Endothelial cell of umbilical vein (primary cell): ENCODE measurements at regions not wholly inside any gene's neighbourhood (a gene's known extent, or its start where the extent isn't known, plus 50 kb on each side); places are given as distances from the start of the nearest gene placed in this dataset.

Experiments
- BruUV-seq: library from RNA; stranded (reverse); fragments of 400-500 nt; replicated peaks from 2 replicates; lab custom pipeline; 2021; lab: Mats Ljungman, UMichigan
- CTCF ChIA-PET: fragments of 300-600, 350-600 bp; sonication (Branson Sonifier 250); formaldehyde crosslinking; loops from one replicate; lab custom pipeline; 2021; ENCODE audit warnings: antibody characterized with exemption, inconsistent platforms; lab: Charles Lee
- POLR2A ChIA-PET: fragments of 300-600, 350-600 bp; sonication (Branson Sonifier 250); formaldehyde crosslinking; loops from one replicate; lab custom pipeline; 2021; ENCODE audit warnings: antibody characterized with exemption, inconsistent platforms; lab: Charles Lee
- DNase-seq: peaks from one replicate; pipeline ENCODE4 v3.0.0-alpha.2; 2011; ENCODE audit warnings: low read depth, low spot score
- FAIRE-seq: peaks from 2 replicates; lab custom pipeline; 2011; peaks lifted over from hg19 to GRCh38; lab: Jason Lieb, UNC
- H2AFZ ChIP-seq: 2 replicates; pipeline ENCODE4 v1.6.0; 2012; ENCODE audit warnings: low read depth, low read length, control low read depth, inconsistent platforms
- H3K27ac ChIP-seq: 2 replicates; pipeline ENCODE4 v1.5.1; 2011; ENCODE audit warnings: low read depth, mild to moderate bottlenecking, control low read depth, low read length, moderate library complexity; ENCODE audit not compliant: insufficient read depth
- H3K27me3 ChIP-seq, 2 experiments: 2 replicates each; pipeline versions ENCODE4 v1.6.0 to v1.6.1; 2011; ENCODE audit warnings: low read length in 2 of 2, mixed read lengths in 1 of 2; ENCODE audit not compliant: control insufficient read depth in 2 of 2, insufficient read depth in 2 of 2
- H3K36me3 ChIP-seq, 2 experiments: 2 replicates in 1 of 2; 3 replicates in 1 of 2; pipeline ENCODE4 v1.5.1; 2011; ENCODE audit warnings: low read length in 2 of 2, mild to moderate bottlenecking in 1 of 2, moderate library complexity in 1 of 2; ENCODE audit not compliant: control insufficient read depth in 2 of 2, insufficient read depth in 2 of 2; ENCODE audit errors: extremely low read depth in 1 of 2
- H3K4me1 ChIP-seq: 3 replicates; pipeline ENCODE4 v1.5.1; 2011; ENCODE audit warnings: mild to moderate bottlenecking, low read length; ENCODE audit not compliant: control insufficient read depth, insufficient read depth; ENCODE audit errors: extremely low read depth
- H3K4me2 ChIP-seq: 2 replicates; pipeline ENCODE4 v1.6.1; 2011; ENCODE audit warnings: low read length, control low read depth, mixed read lengths; ENCODE audit not compliant: insufficient read depth
- H3K4me3 ChIP-seq, 3 experiments: fragments of 200-600 bp in 1 of 3; sonication (generic), shearing (Covaris generic) in 1 of 3; replicated peaks in 1 of 3; 2 replicates each; pipeline ENCODE4 v1.5.1; 2011 to 2016; ENCODE audit warnings: control low read depth in 3 of 3, low read length in 3 of 3, mild to moderate bottlenecking in 2 of 3, inconsistent platforms in 1 of 3, low read depth in 1 of 3, moderate library complexity in 1 of 3; ENCODE audit not compliant: insufficient read depth in 1 of 3
- H3K79me2 ChIP-seq: 2 replicates; pipeline ENCODE4 v1.6.0; 2012; ENCODE audit warnings: low read length, inconsistent platforms; ENCODE audit not compliant: control insufficient read depth, insufficient read depth
- H3K9ac ChIP-seq: replicated peaks from 2 replicates; pipeline ENCODE3; 2011; ENCODE audit warnings: low read length, control low read depth; ENCODE audit not compliant: insufficient read depth; ENCODE audit errors: extremely low read depth
- H3K9me1 ChIP-seq: replicated peaks from 3 replicates; pipeline ENCODE4 v1.6.0; 2011; ENCODE audit warnings: mild to moderate bottlenecking, low read length; ENCODE audit not compliant: control insufficient read depth, insufficient read depth; ENCODE audit errors: extremely low read depth
- H3K9me3 ChIP-seq: replicated peaks from 2 replicates; pipeline ENCODE4 v1.5.1; 2012; ENCODE audit warnings: low read length, inconsistent platforms; ENCODE audit not compliant: control insufficient read depth, insufficient read depth
- H4K20me1 ChIP-seq: replicated peaks from 2 replicates; pipeline ENCODE3; 2011; ENCODE audit warnings: mild to moderate bottlenecking, low read length; ENCODE audit not compliant: control insufficient read depth, insufficient read depth; ENCODE audit errors: extremely low read depth
- EZH2 ChIP-seq: IDR thresholded peaks from 2 replicates; pipeline ENCODE4 v1.6.1; 2012; ENCODE audit warnings: borderline replicate concordance, low read depth, mild to moderate bottlenecking, moderate library complexity, low read length, inconsistent platforms; ENCODE audit not compliant: severe bottlenecking
- JUN ChIP-seq: IDR thresholded peaks from 2 replicates; pipeline ENCODE4 v1.6.1; 2011; ENCODE audit warnings: borderline replicate concordance, low read depth; ENCODE audit not compliant: insufficient read length, insufficient read depth
- MAX ChIP-seq: IDR thresholded peaks from 2 replicates; pipeline ENCODE4 v1.6.1; 2011; ENCODE audit not compliant: insufficient read depth, insufficient read length
- MYC ChIP-seq: IDR thresholded peaks from one replicate; pipeline ENCODE4 v1.6.1; 2011; ENCODE audit warnings: mild to moderate bottlenecking, low read depth, low read length
- POLR2A ChIP-seq: IDR thresholded peaks from 2 replicates; pipeline ENCODE4 v1.6.1; 2012; ENCODE audit warnings: low read depth, mild to moderate bottlenecking, control low read depth, low read length
- POLR2AphosphoS5 ChIP-seq: IDR thresholded peaks from 2 replicates; pipeline ENCODE4 v1.6.1; 2012; ENCODE audit warnings: low read depth, mild to moderate bottlenecking, control low read depth, low read length, moderate library complexity; ENCODE audit not compliant: insufficient read depth
- dilution Hi-C: fragments of 300-500 bp; cut with MboI; formaldehyde crosslinking; loops from one replicate; pipeline ENCODE4 v1.15.0; 2019; ENCODE audit warnings: low sequenced_read_pairs; ENCODE audit not compliant: extremely low pct_ligation_motif_present
- intact Hi-C: fragments of 100-400 bp; cut with micrococcal nuclease; formaldehyde crosslinking; loops from one replicate; pipeline ENCODE4 v1.10.0; 2022
- TF ChIP-seq, protein P1 (sequence below), 2 donors: IDR thresholded peaks; 1 replicate in 1 of 2; 2 replicates in 1 of 2; pipeline ENCODE4 v1.5.1; 2011; ENCODE audit warnings: low read length in 2 of 2, mild to moderate bottlenecking in 2 of 2, moderate library complexity in 2 of 2, control low read depth in 1 of 2, inconsistent platforms in 1 of 2, low read depth in 1 of 2; ENCODE audit not compliant: insufficient read depth in 1 of 2; ENCODE audit errors: extremely low read depth in 1 of 2

DNA sequence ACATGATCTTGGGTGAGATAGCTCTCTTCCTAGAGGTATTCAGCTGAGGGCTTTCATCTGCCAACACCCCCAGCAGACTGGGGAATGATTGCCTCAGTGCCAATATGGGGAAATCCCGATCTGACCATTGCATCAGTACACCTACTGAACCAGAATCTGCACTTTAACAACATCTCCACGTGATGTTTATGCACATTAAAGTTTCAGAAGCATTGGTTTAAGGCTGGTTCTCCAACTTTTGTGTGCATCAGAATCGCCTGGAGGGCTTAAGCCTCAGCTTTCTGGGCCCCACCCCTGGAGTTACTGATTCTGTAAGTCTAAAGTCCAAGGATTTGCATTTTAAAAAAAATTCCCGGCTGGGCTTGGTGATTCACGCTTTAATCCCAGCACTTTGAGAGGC, 123.6 kb upstream of the MED13 start:
- Histone ChIP-seq H3K4me2 (no peak overlapping the region), H3K9me3 (no peaks in the 10 kb centered on the region), H2AFZ (no peak overlapping the region), H3K9ac (no peak overlapping the region), H3K9me1 (no peaks in the 10 kb centered on the region), H3K79me2 (no peaks in the 10 kb centered on the region), H3K27ac (no peak overlapping the region), H3K36me3 (no peaks in the 10 kb centered on the region), H4K20me1 (no peaks in the 10 kb centered on the region), H3K4me3 (no peak overlapping the region), H3K4me1 (no peaks in the 10 kb centered on the region), H3K27me3 (peaks cover 0 to 3% of the 10 kb centered on the region in 2 experiments)
- no TSS peak for BruUV-seq
- DNase-seq, result no peak
- CTCF ChIA-PET, result no interaction called here
- FAIRE-seq, result no peak
- POLR2A ChIA-PET, result no interaction called here
- TF ChIP-seq MYC, result no peak
- TF ChIP-seq POLR2AphosphoS5, result no peak
- TF ChIP-seq EZH2, result no peak
- TF ChIP-seq POLR2A, result no peak
- no peak for TF ChIP-seq JUN
- TF ChIP-seq, protein P1, sequence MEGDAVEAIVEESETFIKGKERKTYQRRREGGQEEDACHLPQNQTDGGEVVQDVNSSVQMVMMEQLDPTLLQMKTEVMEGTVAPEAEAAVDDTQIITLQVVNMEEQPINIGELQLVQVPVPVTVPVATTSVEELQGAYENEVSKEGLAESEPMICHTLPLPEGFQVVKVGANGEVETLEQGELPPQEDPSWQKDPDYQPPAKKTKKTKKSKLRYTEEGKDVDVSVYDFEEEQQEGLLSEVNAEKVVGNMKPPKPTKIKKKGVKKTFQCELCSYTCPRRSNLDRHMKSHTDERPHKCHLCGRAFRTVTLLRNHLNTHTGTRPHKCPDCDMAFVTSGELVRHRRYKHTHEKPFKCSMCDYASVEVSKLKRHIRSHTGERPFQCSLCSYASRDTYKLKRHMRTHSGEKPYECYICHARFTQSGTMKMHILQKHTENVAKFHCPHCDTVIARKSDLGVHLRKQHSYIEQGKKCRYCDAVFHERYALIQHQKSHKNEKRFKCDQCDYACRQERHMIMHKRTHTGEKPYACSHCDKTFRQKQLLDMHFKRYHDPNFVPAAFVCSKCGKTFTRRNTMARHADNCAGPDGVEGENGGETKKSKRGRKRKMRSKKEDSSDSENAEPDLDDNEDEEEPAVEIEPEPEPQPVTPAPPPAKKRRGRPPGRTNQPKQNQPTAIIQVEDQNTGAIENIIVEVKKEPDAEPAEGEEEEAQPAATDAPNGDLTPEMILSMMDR (IDR thresholded peaks at IDR 0.05; ENCODE audit: extremely low read depth in 1 of 2, insufficient read depth in 1 of 2, low read depth in 1 of 2, low read length in 2 of 2), result no peak
- no peak for TF ChIP-seq MAX
- dilution Hi-C loops, result no loop called here
- intact Hi-C loops, result loop anchor here (10.0 kb wide), 1 partner anchor 264 kb away; the partner anchor contains the start of gene INTS2
